ENCODE measurements at regions not wholly inside any gene's neighbourhood (a gene's known extent, or its start where the extent isn't known, plus 50 kb on each side); places are given as distances from the start of the nearest gene placed in this dataset.
"Not testable (repeated sequence)": the region's sequence is repeated elsewhere in the genome, so short reads cannot be mapped to it uniquely, and the experiment has no call there.

GRCh38 chr1:214095896-214096295 is 108.1 kb downstream of the PROX1 start:
- DNase-seq (ENCODE audit: low read depth); H3K4me3 ChIP-seq (ENCODE audit: low read depth, low read length): not testable (repeated sequence)

- DNase-seq (ENCODE audit: low read depth) = no peak
- no peak overlapping the region for H3K4me3 ChIP-seq (ENCODE audit: low read depth, low read length)
Measured at GRCh38 chr1:214101246-214101645, 113.5 kb downstream of the PROX1 start.

GRCh38 chr1:214101828-214102227 is 114.1 kb downstream of the PROX1 start:
- DNase-seq (ENCODE audit: low read depth) = no peak
- no peak overlapping the region for H3K4me3 ChIP-seq (ENCODE audit: low read depth, low read length)

- H3K4me3 ChIP-seq (ENCODE audit: low read depth, low read length) = no peak overlapping the region
- DNase-seq (ENCODE audit: low read depth) = peak; percentile 85
Measured at GRCh38 chr1:214102907-214103306, 115.1 kb downstream of the PROX1 start.

GRCh38 chr1:214103778-214104177 is 116.0 kb downstream of the PROX1 start:
- H3K4me3 ChIP-seq (ENCODE audit: low read depth, low read length) = no peak overlapping the region
- no peak for DNase-seq (ENCODE audit: low read depth)

- no peak overlapping the region for H3K4me3 ChIP-seq (ENCODE audit: low read depth, low read length)
- DNase-seq (ENCODE audit: low read depth) = no peak
Measured at GRCh38 chr1:214106375-214106774, 118.6 kb downstream of the PROX1 start.

GRCh38 chr1:214107322-214108096 is 119.7 kb downstream of the PROX1 start:
- H3K4me3 ChIP-seq (ENCODE audit: low read depth, low read length) = peak overlapping the region; percentile 7
- DNase-seq (ENCODE audit: low read depth) = no peak

- DNase-seq (ENCODE audit: low read depth) = no peak
- H3K4me3 ChIP-seq (ENCODE audit: low read depth, low read length) = no peak overlapping the region
Measured at GRCh38 chr1:214108097-214108446, 120.3 kb downstream of the PROX1 start.

GRCh38 chr1:214111796-214112195 is 124.0 kb downstream of the PROX1 start:
- no peak for DNase-seq (ENCODE audit: low read depth)
- H3K4me3 ChIP-seq (ENCODE audit: low read depth, low read length) = no peak overlapping the region

GRCh38 chr1:214116258-214116657 is 128.5 kb downstream of the PROX1 start:
- no peak overlapping the region for H3K4me3 ChIP-seq (ENCODE audit: low read depth, low read length)
- DNase-seq (ENCODE audit: low read depth) = no peak

GRCh38 chr1:214117780-214118179 is 130.0 kb downstream of the PROX1 start:
- no peak for DNase-seq (ENCODE audit: low read depth)
- H3K4me3 ChIP-seq (ENCODE audit: low read depth, low read length) = no peak overlapping the region

GRCh38 chr1:214120191-214120590 is 132.4 kb downstream of the PROX1 start:
- DNase-seq (ENCODE audit: low read depth) = no peak

GRCh38 chr1:214120951-214121350 is 133.2 kb downstream of the PROX1 start:
- no peak for DNase-seq (ENCODE audit: low read depth)
- H3K4me3 ChIP-seq (ENCODE audit: low read depth, low read length) = no peak overlapping the region

More at GRCh38 chr1:214120191-214120590, 132.4 kb downstream of the PROX1 start:
- no peak overlapping the region for H3K4me3 ChIP-seq (ENCODE audit: low read depth, low read length)

- H3K4me3 ChIP-seq (ENCODE audit: low read depth, low read length) = no peak overlapping the region
- DNase-seq (ENCODE audit: low read depth) = no peak
Measured at GRCh38 chr1:214122110-214122509, 134.3 kb downstream of the PROX1 start.

GRCh38 chr1:214123061-214123784 is 135.4 kb downstream of the PROX1 start:
- no peak overlapping the region for H3K4me3 ChIP-seq (ENCODE audit: low read depth, low read length)
- DNase-seq (ENCODE audit: low read depth) = peak; percentile 37

GRCh38 chr1:214124281-214124805 is 136.6 kb downstream of the PROX1 start:
- H3K4me3 ChIP-seq (ENCODE audit: low read depth, low read length) = no peak overlapping the region
- no peak for DNase-seq (ENCODE audit: low read depth)

- H3K4me3 ChIP-seq (ENCODE audit: low read depth, low read length) = no peak overlapping the region
- no peak for DNase-seq (ENCODE audit: low read depth)
Measured at GRCh38 chr1:214124915-214125314, 137.1 kb downstream of the PROX1 start.

- no peak for DNase-seq (ENCODE audit: low read depth)
Measured at GRCh38 chr1:214125819-214126218, 138.0 kb downstream of the PROX1 start.

GRCh38 chr1:214126697-214127146 is 138.9 kb downstream of the PROX1 start:
- DNase-seq (ENCODE audit: low read depth) = no peak
- no peak overlapping the region for H3K4me3 ChIP-seq (ENCODE audit: low read depth, low read length)

More at GRCh38 chr1:214125819-214126218, 138.0 kb downstream of the PROX1 start:
- H3K4me3 ChIP-seq (ENCODE audit: low read depth, low read length) = no peak overlapping the region

- DNase-seq (ENCODE audit: low read depth) = no peak
Measured at GRCh38 chr1:214127705-214128104, 139.9 kb downstream of the PROX1 start.

GRCh38 chr1:214135886-214136285 is 145.1 kb upstream of the SMYD2 start:
- H3K4me3 ChIP-seq (ENCODE audit: low read depth, low read length) = no peak overlapping the region
- no peak for DNase-seq (ENCODE audit: low read depth)

More at GRCh38 chr1:214127705-214128104, 139.9 kb downstream of the PROX1 start:
- H3K4me3 ChIP-seq (ENCODE audit: low read depth, low read length) = no peak overlapping the region
